Subcutaneous abdominal adipose tissue (tissue), 5 donors: ENCODE measurements at regions not wholly inside any gene's neighbourhood (a gene's known extent, or its start where the extent isn't known, plus 50 kb on each side); places are given as distances from the start of the nearest gene placed in this dataset.

Experiments
- H3K27ac ChIP-seq: one replicate; pipeline ENCODE4 v1.7.0; 2013; ENCODE audit warnings: low read depth, mild to moderate bottlenecking, inconsistent platforms, low read length, moderate library complexity
- H3K27me3 ChIP-seq, 5 donors: one replicate each; pipeline ENCODE4 v1.7.0; 2013; ENCODE audit warnings: low read length in 5 of 5, inconsistent platforms in 1 of 5; ENCODE audit not compliant: control insufficient read depth in 5 of 5, insufficient read depth in 4 of 5
- H3K36me3 ChIP-seq, 5 donors: one replicate each; pipeline ENCODE4 v1.7.0; 2013; ENCODE audit warnings: low read length in 5 of 5; ENCODE audit not compliant: control insufficient read depth in 5 of 5, insufficient read depth in 5 of 5
- H3K4me1 ChIP-seq, 5 donors: one replicate each; pipeline ENCODE4 v1.7.0; 2013; ENCODE audit warnings: low read length in 5 of 5, mild to moderate bottlenecking in 3 of 5, moderate library complexity in 1 of 5; ENCODE audit not compliant: control insufficient read depth in 5 of 5, insufficient read depth in 5 of 5
- H3K4me3 ChIP-seq, 5 donors: one replicate each; pipeline ENCODE4 v1.7.0; 2013; ENCODE audit warnings: low read length in 5 of 5, low read depth in 1 of 5
- H3K9ac ChIP-seq, 5 donors: one replicate each; pipeline ENCODE4 v1.7.0; 2013; ENCODE audit warnings: low read length in 5 of 5, mild to moderate bottlenecking in 4 of 5, moderate library complexity in 3 of 5
- H3K9me3 ChIP-seq, 5 donors: one replicate each; pipeline ENCODE4 v1.7.0; 2013; ENCODE audit warnings: low read length in 5 of 5; ENCODE audit not compliant: control insufficient read depth in 5 of 5
- donor health status: healthy.
- donor health status: healthy.
- donor health status: healthy.
- donor health status: healthy.
- donor health status: healthy.

DNA sequence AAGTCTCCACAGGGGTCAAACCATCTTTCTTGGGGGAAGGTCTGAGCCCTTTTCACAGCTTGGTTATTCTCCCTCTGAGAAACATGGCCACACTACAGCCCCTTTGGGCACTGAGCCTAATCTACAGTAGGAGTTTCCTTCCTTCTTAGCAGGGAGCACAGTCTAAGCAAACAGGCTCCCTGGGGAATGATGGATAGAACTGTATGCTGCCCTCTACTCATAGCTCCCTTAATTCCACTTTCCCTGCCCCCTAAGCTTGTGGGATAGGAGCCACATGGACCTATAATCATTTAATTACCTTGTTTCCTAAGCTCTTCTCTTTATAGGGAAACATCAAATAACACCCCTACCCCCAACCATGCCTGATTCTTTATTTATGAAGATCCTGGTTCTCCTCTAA lies 442.1 kb upstream of the MEX3C start:
- Histone ChIP-seq H3K27me3 (no peaks in the 10 kb centered on the region), H3K4me1 (no peaks in the 10 kb centered on the region), H3K27ac (no peak overlapping the region), H3K9me3 (peaks cover 0 to 2% (median 0%) of the 10 kb centered on the region in 5 donors), H3K9ac (no peak overlapping the region), H3K36me3 (no peaks in the 10 kb centered on the region), H3K4me3 (no peak overlapping the region)

DNA sequence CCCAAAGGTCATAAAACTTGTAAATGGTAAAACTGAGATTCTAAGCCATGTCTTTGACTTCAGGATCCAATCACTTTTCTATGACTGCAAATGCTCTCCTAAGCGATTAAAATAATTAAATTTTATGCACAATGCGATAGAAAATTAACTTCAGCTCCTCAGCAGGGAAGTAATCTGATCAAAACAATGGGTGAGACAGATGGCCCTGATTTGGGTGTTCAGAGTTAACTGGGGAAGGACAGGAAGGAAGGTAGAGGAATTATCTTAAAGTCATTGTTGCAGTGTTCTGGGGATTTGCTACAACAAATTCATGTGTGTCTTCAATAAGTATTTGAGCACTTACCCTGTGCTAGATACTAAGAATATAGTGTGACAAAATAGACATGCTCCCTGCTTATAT lies 446.0 kb upstream of the MEX3C start:
- Histone ChIP-seq H3K27me3 (no peaks in the 10 kb centered on the region), H3K4me3 (no peak overlapping the region), H3K27ac (no peak overlapping the region), H3K9me3 (peaks cover 0 to 2% (median 0%) of the 10 kb centered on the region in 5 donors), H3K9ac (no peak overlapping the region), H3K4me1 (no peaks in the 10 kb centered on the region), H3K36me3 (no peaks in the 10 kb centered on the region)

DNA sequence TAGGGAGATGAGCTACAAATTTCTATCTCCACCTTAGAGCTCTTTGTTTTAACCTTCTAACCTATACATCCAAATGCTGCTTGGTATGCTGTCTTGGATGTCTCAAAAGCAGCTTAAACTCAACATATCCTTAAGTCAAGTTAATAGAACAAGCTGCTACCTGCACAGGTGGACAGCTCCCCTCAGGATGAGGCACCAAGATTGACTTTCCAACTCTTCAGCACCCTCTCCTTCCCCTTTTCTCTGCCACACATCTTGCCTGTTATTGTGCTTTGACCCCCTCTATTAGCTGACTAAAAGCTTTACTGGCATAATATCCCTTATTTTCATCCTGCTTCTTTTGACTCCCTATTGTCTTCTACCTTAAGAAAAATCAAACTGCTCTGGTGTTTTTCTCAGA lies 448.1 kb upstream of the MEX3C start:
- Histone ChIP-seq H3K4me3 (no peak overlapping the region), H3K27me3 (no peaks in the 10 kb centered on the region), H3K4me1 (no peaks in the 10 kb centered on the region), H3K9ac (no peak overlapping the region), H3K9me3 (no peaks in the 10 kb centered on the region), H3K27ac (no peak overlapping the region), H3K36me3 (no peaks in the 10 kb centered on the region)

DNA sequence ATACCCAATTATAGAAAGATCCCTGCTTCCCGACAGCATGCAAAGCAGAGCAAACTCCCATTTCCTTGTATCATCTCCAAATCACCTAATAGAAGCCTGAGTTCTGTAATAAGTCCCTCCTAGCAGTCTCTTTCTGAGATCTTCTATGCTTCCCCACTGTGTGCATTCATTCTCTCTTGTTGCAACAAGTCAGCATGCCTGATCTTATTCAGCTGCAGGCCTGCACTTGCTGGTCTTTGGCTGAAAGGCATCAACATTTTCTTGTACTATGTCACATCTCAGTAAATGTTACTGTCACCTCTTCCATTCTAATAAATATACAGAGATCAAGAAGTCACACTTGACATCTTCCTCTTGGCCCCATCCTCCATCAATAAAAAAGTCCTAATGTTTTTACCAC lies 449.9 kb upstream of the MEX3C start:
- Histone ChIP-seq H3K27me3 (no peaks in the 10 kb centered on the region), H3K27ac (no peak overlapping the region), H3K36me3 (no peaks in the 10 kb centered on the region), H3K9ac (no peak overlapping the region), H3K4me3 (no peak overlapping the region), H3K9me3 (no peaks in the 10 kb centered on the region), H3K4me1 (no peaks in the 10 kb centered on the region)

DNA sequence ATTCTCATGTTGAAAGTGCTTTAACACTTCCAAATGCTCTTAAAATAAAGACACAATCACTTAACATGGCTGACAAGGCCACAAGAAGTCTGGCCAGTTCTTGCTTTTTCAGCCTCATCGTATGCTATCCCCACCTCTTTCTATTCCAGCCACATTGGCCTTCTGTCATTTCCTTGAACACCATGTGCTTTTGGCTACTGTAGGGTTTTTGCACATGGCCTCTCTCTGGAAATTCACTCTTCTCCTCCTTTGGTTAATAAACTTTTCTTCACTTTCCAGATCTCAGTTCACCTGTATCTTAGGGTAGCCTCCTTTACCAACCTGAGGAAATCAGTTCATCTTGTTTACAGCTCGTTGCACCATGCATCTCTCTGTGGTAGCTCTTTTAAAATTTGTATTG lies 450.5 kb upstream of the MEX3C start:
- Histone ChIP-seq H3K27ac (no peak overlapping the region), H3K4me1 (no peaks in the 10 kb centered on the region), H3K27me3 (no peaks in the 10 kb centered on the region), H3K4me3 (no peak overlapping the region), H3K9me3 (no peaks in the 10 kb centered on the region), H3K36me3 (no peaks in the 10 kb centered on the region), H3K9ac (no peak overlapping the region)

DNA sequence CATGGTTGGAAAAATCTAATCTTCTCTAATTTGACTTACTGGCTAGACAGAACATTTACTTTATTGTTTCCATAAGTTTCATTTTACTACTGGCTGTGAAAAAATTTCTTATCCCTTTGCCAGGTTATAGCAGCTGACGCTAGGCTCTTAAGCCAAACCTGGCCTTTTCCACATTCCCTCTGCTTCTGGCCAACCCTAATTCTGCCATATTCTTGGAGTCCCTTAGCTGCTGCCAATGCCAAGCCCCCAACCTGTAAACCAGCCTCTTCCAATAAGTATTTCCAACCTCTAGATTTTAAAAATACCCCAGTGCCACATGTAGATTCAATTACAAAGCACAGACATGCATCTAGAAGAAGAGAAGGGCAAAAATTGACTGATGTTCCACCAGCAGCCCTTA lies 452.3 kb upstream of the MEX3C start:
- Histone ChIP-seq H3K27ac (no peak overlapping the region), H3K9me3 (no peaks in the 10 kb centered on the region), H3K4me3 (no peak overlapping the region), H3K27me3 (peaks cover 0 to under 1% (median 0%) of the 10 kb centered on the region in 5 donors), H3K9ac (no peak overlapping the region), H3K36me3 (no peaks in the 10 kb centered on the region), H3K4me1 (no peaks in the 10 kb centered on the region)

DNA sequence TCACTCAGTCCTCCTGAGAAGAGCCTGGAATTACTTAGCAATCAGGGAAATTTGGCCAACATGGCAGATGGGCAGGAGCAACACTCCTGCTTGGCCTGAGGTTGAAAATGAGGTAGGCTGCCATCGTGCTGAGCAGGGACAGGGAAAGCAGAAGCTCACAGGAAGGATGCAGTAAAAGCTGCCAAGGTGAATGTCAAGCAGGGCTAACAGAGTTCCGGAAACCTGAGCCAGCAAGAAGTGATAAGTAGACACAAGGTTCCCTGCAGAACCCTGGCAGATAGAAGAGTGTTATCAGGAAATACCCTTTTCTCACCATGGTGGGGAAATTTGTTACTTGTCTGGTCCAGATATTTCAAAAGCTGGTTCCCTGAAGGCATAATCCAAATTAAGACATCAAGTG lies 454.3 kb upstream of the MEX3C start:
- no peak overlapping the region for H3K27ac ChIP-seq
- no peak overlapping the region for H3K9ac ChIP-seq
- no peak overlapping the region for H3K4me3 ChIP-seq
- no peaks in the 10 kb centered on the region for H3K9me3 ChIP-seq
- H3K27me3 ChIP-seq: peaks cover 0 to 6% (median 0%) of the 10 kb centered on the region in 5 donors
- H3K36me3 ChIP-seq: no peaks in the 10 kb centered on the region
- no peaks in the 10 kb centered on the region for H3K4me1 ChIP-seq

DNA sequence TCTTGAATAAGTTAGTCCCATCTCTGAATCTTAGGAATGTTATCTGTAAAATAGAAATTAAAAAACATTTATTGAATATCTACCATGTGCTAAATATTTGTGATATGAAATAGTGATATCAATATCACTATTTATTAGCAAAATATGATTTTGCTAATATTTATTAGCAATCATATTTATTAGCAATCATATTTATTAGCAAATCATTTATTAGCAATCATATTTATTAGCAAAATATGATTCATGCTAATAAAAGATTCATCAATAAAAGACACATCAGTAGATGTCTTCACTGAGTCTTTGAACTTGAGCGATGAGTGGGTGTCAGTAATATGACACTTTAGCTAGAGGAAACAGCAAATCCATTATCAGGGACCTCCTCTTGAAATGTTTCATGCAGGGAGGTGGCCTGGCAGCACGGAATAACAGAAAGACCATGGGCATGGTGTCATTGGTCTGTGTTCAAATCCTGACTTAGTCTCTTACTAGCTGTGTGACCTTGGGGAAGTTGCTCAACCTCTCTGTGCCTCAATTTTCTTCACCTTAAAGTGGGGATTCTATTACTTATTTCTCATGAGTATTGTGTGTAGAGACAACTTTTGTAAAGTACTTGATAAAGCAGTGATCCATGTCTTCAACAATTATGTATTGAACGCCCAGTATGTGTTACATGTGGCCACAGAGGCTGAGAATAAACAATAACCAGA lies 456.2 kb upstream of the MEX3C start:
- H3K36me3 ChIP-seq: no peaks in the 10 kb centered on the region

DNA sequence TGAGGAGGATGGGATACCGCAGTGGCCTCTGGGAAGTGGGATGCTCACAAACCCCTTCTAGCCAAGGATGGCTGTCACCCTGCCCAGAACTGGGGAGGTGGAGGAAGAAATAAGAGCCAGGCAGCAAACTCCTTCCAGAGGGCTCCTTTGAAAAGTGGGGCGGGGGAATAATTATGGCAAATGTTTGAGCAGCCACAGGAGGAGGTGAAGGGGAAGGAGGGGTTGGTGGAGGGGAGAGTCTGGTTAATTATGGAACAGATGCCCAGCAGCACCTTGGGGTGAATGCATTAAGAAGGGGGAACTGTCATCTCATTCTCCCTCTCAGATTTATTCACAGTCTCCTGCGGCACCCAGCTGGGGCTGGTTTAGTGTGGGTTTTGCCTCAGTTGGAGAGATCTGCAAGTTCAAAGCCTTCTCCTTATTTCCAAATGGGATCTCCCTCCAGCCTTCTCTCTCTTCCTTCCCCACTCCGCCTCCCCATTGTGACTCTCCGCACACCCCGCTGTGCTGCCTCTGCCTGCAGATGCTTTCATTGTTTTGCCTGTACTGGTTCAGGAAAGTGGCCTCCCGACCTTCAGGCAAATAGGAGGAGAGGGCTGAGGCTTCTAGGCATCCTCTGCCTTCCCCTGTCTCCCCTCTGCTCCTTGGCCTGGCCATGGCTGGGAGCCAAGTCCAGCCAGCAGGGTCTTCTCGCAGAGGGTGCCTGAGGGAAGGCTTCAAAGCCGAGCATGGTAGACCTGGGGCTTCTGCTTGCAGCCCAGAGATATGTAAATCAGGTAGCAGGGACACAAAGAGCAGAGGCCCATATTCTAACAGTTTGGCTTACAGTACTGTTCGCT lies 457.2 kb upstream of the MEX3C start:
- H3K9ac ChIP-seq: no peak overlapping the region
- no peaks in the 10 kb centered on the region for H3K9me3 ChIP-seq
- H3K4me3 ChIP-seq: no peak overlapping the region
- H3K27ac ChIP-seq: no peak overlapping the region
- H3K27me3 ChIP-seq: peaks cover 0 to 6% (median 0%) of the 10 kb centered on the region in 5 donors
- no peaks in the 10 kb centered on the region for H3K4me1 ChIP-seq
- H3K36me3 ChIP-seq: no peaks in the 10 kb centered on the region

More for the DNA sequence above, 456.2 kb upstream of the MEX3C start:
- no peak overlapping the region for H3K4me3 ChIP-seq
- peaks cover 0 to 6% (median 0%) of the 10 kb centered on the region in 5 donors for H3K27me3 ChIP-seq
- no peak overlapping the region for H3K27ac ChIP-seq
- no peak overlapping the region for H3K9ac ChIP-seq
- H3K4me1 ChIP-seq: no peaks in the 10 kb centered on the region
- H3K9me3 ChIP-seq: no peaks in the 10 kb centered on the region

DNA sequence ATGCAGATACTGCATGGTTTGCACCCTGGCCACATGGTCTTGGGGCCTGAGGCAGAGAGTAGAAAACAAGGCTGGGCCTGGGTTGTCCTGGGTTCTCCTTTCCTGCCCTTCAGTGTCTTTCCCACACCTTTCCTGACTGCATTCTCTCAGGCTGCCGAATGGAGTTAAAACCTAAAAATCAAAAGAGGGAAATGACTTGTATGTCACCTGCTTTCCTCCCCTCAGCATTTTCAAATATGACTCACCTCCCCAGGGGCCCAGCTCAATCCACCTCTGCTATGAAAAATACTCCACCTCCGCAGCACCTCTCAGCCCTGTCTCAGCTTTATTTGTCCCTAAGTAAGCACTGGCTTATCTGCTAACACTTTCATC lies 457.8 kb upstream of the MEX3C start:
- H3K4me1 ChIP-seq: no peaks in the 10 kb centered on the region
- no peak overlapping the region for H3K9ac ChIP-seq
- no peaks in the 10 kb centered on the region for H3K36me3 ChIP-seq
- no peak overlapping the region for H3K27ac ChIP-seq
- no peaks in the 10 kb centered on the region for H3K9me3 ChIP-seq
- no peak overlapping the region for H3K4me3 ChIP-seq
- peaks cover 0 to 6% (median 0%) of the 10 kb centered on the region in 5 donors for H3K27me3 ChIP-seq
